Activated CD4-positive, alpha-beta T cell treated with anti-CD3 and anti-CD28 coated beads, Interleukin-2, amount 10 ng/mL, durations not matched to agents 24 days and 14 days (primary cell): ENCODE measurements at regions not wholly inside any gene's neighbourhood (a gene's known extent, or its start where the extent isn't known, plus 50 kb on each side); places are given as distances from the start of the nearest gene placed in this dataset.
"Not testable (repeated sequence)": the region's sequence is repeated elsewhere in the genome, so short reads cannot be mapped to it uniquely, and the experiment has no call there.

Experiments used
- DNase-seq: peaks from one replicate; pipeline ENCODE4 v3.0.0; 2022
- H3K27ac Mint-ChIP-seq: one replicate; pipeline ENCODE4 v1.8.0; 2022; ENCODE audit warnings: mild to moderate bottlenecking, mixed read lengths
- H3K27me3 Mint-ChIP-seq: one replicate; pipeline ENCODE4 v1.8.0; 2022; ENCODE audit warnings: mixed read lengths
- H3K36me3 Mint-ChIP-seq: one replicate; pipeline ENCODE4 v1.8.0; 2022; ENCODE audit warnings: low read depth, mild to moderate bottlenecking, mixed read lengths
- H3K4me1 Mint-ChIP-seq: one replicate; pipeline ENCODE4 v1.8.0; 2021; ENCODE audit warnings: mixed read lengths
- H3K4me3 Mint-ChIP-seq: one replicate; pipeline ENCODE4 v1.8.0; 2022; ENCODE audit warnings: mild to moderate bottlenecking, moderate library complexity, mixed read lengths
- H3K9me3 Mint-ChIP-seq: one replicate; pipeline ENCODE4 v1.8.0; 2021; ENCODE audit warnings: mixed read lengths
- intact Hi-C: fragments of 100-400 bp; cut with micrococcal nuclease; formaldehyde crosslinking; loops from one replicate; pipeline ENCODE4 v1.15.1; 2023

GRCh38 chrY:18909846-18910245 lies 136.3 kb upstream of the HSFY2 start:
- intact Hi-C loops: no loop called here
- no peaks in the 10 kb centered on the region for H3K4me1 Mint-ChIP-seq
- no peak overlapping the region for H3K4me3 Mint-ChIP-seq
- no peak for DNase-seq
- no peaks in the 10 kb centered on the region for H3K9me3 Mint-ChIP-seq
- no peak overlapping the region for H3K27ac Mint-ChIP-seq
- H3K36me3 Mint-ChIP-seq: no peaks in the 10 kb centered on the region
- H3K27me3 Mint-ChIP-seq: no peaks in the 10 kb centered on the region

GRCh38 chrY:18906198-18906597 lies 132.7 kb upstream of the HSFY2 start:
- H3K27me3 Mint-ChIP-seq, H3K4me3 Mint-ChIP-seq, intact Hi-C loops, H3K36me3 Mint-ChIP-seq, H3K4me1 Mint-ChIP-seq, DNase-seq, H3K27ac Mint-ChIP-seq, H3K9me3 Mint-ChIP-seq: not testable (repeated sequence)

- H3K27me3 Mint-ChIP-seq: no peaks in the 10 kb centered on the region
- no peak for DNase-seq
- no peak overlapping the region for H3K4me3 Mint-ChIP-seq
- H3K4me1 Mint-ChIP-seq: no peaks in the 10 kb centered on the region
- intact Hi-C loops: no loop called here
- H3K27ac Mint-ChIP-seq: no peak overlapping the region
- no peaks in the 10 kb centered on the region for H3K36me3 Mint-ChIP-seq
- H3K9me3 Mint-ChIP-seq: no peaks in the 10 kb centered on the region
These were observed 130.8 kb upstream of the HSFY2 start for GRCh38 chrY:18904296-18904695.

- H3K9me3 Mint-ChIP-seq: peaks cover 4% of the 10 kb centered on the region
- H3K27me3 Mint-ChIP-seq: no peaks in the 10 kb centered on the region
- intact Hi-C loops: no loop called here
- no peaks in the 10 kb centered on the region for H3K4me1 Mint-ChIP-seq
- no peak overlapping the region for H3K27ac Mint-ChIP-seq
- no peak for DNase-seq
- no peaks in the 10 kb centered on the region for H3K36me3 Mint-ChIP-seq
- H3K4me3 Mint-ChIP-seq: no peak overlapping the region
These were observed 118.5 kb upstream of the HSFY2 start for GRCh38 chrY:18891994-18892393.

- intact Hi-C loops: no loop called here
- no peaks in the 10 kb centered on the region for H3K4me1 Mint-ChIP-seq
- H3K4me3 Mint-ChIP-seq: no peak overlapping the region
- no peak for DNase-seq
- H3K36me3 Mint-ChIP-seq: no peaks in the 10 kb centered on the region
- H3K27me3 Mint-ChIP-seq: no peaks in the 10 kb centered on the region
- H3K27ac Mint-ChIP-seq: no peak overlapping the region
- H3K9me3 Mint-ChIP-seq: no peaks in the 10 kb centered on the region
These were observed 116.0 kb upstream of the HSFY2 start for GRCh38 chrY:18889548-18889947.

GRCh38 chrY:18884748-18885147 lies 111.2 kb upstream of the HSFY2 start:
- no peaks in the 10 kb centered on the region for H3K4me1 Mint-ChIP-seq
- no peak overlapping the region for H3K4me3 Mint-ChIP-seq
- no peak overlapping the region for H3K27ac Mint-ChIP-seq
- H3K9me3 Mint-ChIP-seq: no peaks in the 10 kb centered on the region
- DNase-seq: no peak
- intact Hi-C loops: no loop called here
- no peaks in the 10 kb centered on the region for H3K27me3 Mint-ChIP-seq
- no peaks in the 10 kb centered on the region for H3K36me3 Mint-ChIP-seq

- DNase-seq, H3K27ac Mint-ChIP-seq, H3K4me1 Mint-ChIP-seq, H3K27me3 Mint-ChIP-seq, H3K36me3 Mint-ChIP-seq, H3K9me3 Mint-ChIP-seq, H3K4me3 Mint-ChIP-seq, intact Hi-C loops: not testable (repeated sequence)
These were observed 95.6 kb upstream of the HSFY2 start for GRCh38 chrY:18869145-18869544.

- H3K27me3 Mint-ChIP-seq, H3K9me3 Mint-ChIP-seq, H3K36me3 Mint-ChIP-seq, H3K4me1 Mint-ChIP-seq, DNase-seq, H3K4me3 Mint-ChIP-seq, intact Hi-C loops, H3K27ac Mint-ChIP-seq: not testable (repeated sequence)
These were observed 93.5 kb upstream of the HSFY2 start for GRCh38 chrY:18866887-18867551.

GRCh38 chrY:18860856-18861255 lies 87.3 kb upstream of the HSFY2 start:
- H3K27ac Mint-ChIP-seq, H3K9me3 Mint-ChIP-seq, H3K36me3 Mint-ChIP-seq, H3K4me1 Mint-ChIP-seq, H3K27me3 Mint-ChIP-seq, intact Hi-C loops, H3K4me3 Mint-ChIP-seq, DNase-seq: not testable (repeated sequence)

GRCh38 chrY:18858484-18859191 lies 85.1 kb upstream of the HSFY2 start:
- intact Hi-C loops, H3K27me3 Mint-ChIP-seq, H3K4me1 Mint-ChIP-seq, H3K4me3 Mint-ChIP-seq, H3K9me3 Mint-ChIP-seq, H3K36me3 Mint-ChIP-seq, DNase-seq, H3K27ac Mint-ChIP-seq: not testable (repeated sequence)

- H3K36me3 Mint-ChIP-seq, H3K4me3 Mint-ChIP-seq, intact Hi-C loops, H3K9me3 Mint-ChIP-seq, DNase-seq, H3K27ac Mint-ChIP-seq, H3K4me1 Mint-ChIP-seq, H3K27me3 Mint-ChIP-seq: not testable (repeated sequence)
These were observed 81.6 kb upstream of the HSFY2 start for GRCh38 chrY:18855184-18855583.

GRCh38 chrY:18853323-18853722 lies 79.8 kb upstream of the HSFY2 start:
- H3K27ac Mint-ChIP-seq, H3K36me3 Mint-ChIP-seq, H3K4me1 Mint-ChIP-seq, DNase-seq, H3K9me3 Mint-ChIP-seq, intact Hi-C loops, H3K4me3 Mint-ChIP-seq, H3K27me3 Mint-ChIP-seq: not testable (repeated sequence)

GRCh38 chrY:18836643-18837042 lies 63.1 kb upstream of the HSFY2 start:
- H3K4me1 Mint-ChIP-seq, H3K27ac Mint-ChIP-seq, intact Hi-C loops, H3K36me3 Mint-ChIP-seq, H3K27me3 Mint-ChIP-seq, H3K4me3 Mint-ChIP-seq, H3K9me3 Mint-ChIP-seq, DNase-seq: not testable (repeated sequence)
